ENCODE measurements at regions not wholly inside any gene's neighbourhood (a gene's known extent, or its start where the extent isn't known, plus 50 kb on each side); places are given as distances from the start of the nearest gene placed in this dataset.

DNA sequence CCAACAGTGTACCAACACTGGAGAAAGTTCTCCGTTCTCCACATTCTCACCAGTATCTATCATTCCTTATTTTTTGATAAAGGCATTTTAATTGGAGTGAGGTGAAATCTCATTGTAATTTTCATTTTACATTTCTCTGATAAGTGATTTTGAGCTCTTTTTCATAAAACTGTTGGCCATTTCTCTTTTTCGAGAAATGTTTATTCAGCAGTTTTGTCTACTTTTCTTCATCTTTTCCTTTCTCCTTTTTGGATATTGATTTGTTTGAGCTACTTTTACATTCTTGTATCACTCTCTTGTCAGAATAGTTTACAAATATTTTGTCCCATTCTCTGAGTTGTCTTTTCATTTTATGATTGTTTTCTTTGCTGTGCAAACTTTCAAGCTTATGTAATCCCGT is 555.2 kb downstream of the COL12A1 start:
- no peak overlapping the region for H2AFZ ChIP-seq (ENCODE audit: low read depth, low read length)
- ATAC-seq (ENCODE audit: insufficient read depth, low read depth) = no peak
- TF ChIP-seq CTCF (IDR thresholded peaks at IDR 0.05; ENCODE audit: borderline replicate concordance, extremely low read depth, low read length, poor library complexity, severe bottlenecking) (no peak), EZH2 (IDR thresholded peaks at IDR 0.05; ENCODE audit: borderline replicate concordance, low read depth, low read length, severe bottlenecking) (no peak)
- no peak overlapping the region for H3K4me3 ChIP-seq (ENCODE audit: low read depth in 1 of 2, low read length in 2 of 2)
- H3K79me2 ChIP-seq (ENCODE audit: insufficient read depth, low read length) = no peaks in the 10 kb centered on the region
- H3K36me3 ChIP-seq (ENCODE audit: insufficient read depth, low read length) = no peaks in the 10 kb centered on the region
- no peaks in the 10 kb centered on the region for H4K20me1 ChIP-seq (ENCODE audit: insufficient read depth, low read length)
- no peaks in the 10 kb centered on the region for H3K4me1 ChIP-seq (ENCODE audit: insufficient read depth, low read length)
- no peak overlapping the region for H3K27ac ChIP-seq (ENCODE audit: low read length)
- H3K9ac ChIP-seq (ENCODE audit: low read depth, low read length) = no peak overlapping the region
- no peaks in the 10 kb centered on the region for H3K9me3 ChIP-seq (ENCODE audit: insufficient read depth, low read length, severe bottlenecking)
- no peaks in the 10 kb centered on the region for H3K27me3 ChIP-seq (ENCODE audit: insufficient read depth, low read length, poor library complexity)
- no peak overlapping the region for H3K4me2 ChIP-seq (ENCODE audit: insufficient read depth, low read length)
- no peak for DNase-seq

- TF ChIP-seq CTCF (IDR thresholded peaks at IDR 0.05; ENCODE audit: borderline replicate concordance, extremely low read depth, low read length, poor library complexity, severe bottlenecking) (no peak), EZH2 (IDR thresholded peaks at IDR 0.05; ENCODE audit: borderline replicate concordance, low read depth, low read length, severe bottlenecking) (no peak)
Measured at GRCh38 chr6:74646461-74646860, 559.4 kb downstream of the COL12A1 start.

GRCh38 chr6:74645108-74645849 is 560.6 kb downstream of the COL12A1 start:
- no peak overlapping the region for H2AFZ ChIP-seq (ENCODE audit: low read depth, low read length)
- TF ChIP-seq CTCF (IDR thresholded peaks at IDR 0.05; ENCODE audit: borderline replicate concordance, extremely low read depth, low read length, poor library complexity, severe bottlenecking) (no peak), EZH2 (IDR thresholded peaks at IDR 0.05; ENCODE audit: borderline replicate concordance, low read depth, low read length, severe bottlenecking) (no peak)
- no peaks in the 10 kb centered on the region for H3K9me3 ChIP-seq (ENCODE audit: insufficient read depth, low read length, severe bottlenecking)
- no peak for ATAC-seq (ENCODE audit: insufficient read depth, low read depth)
- H3K4me3 ChIP-seq (ENCODE audit: low read depth in 1 of 2, low read length in 2 of 2) = no peak overlapping the region
- H3K4me1 ChIP-seq (ENCODE audit: insufficient read depth, low read length) = no peaks in the 10 kb centered on the region
- H3K9ac ChIP-seq (ENCODE audit: low read depth, low read length) = no peak overlapping the region
- H4K20me1 ChIP-seq (ENCODE audit: insufficient read depth, low read length) = no peaks in the 10 kb centered on the region
- H3K36me3 ChIP-seq (ENCODE audit: insufficient read depth, low read length) = no peaks in the 10 kb centered on the region
- H3K79me2 ChIP-seq (ENCODE audit: insufficient read depth, low read length) = no peaks in the 10 kb centered on the region
- DNase-seq = no peak
- no peak overlapping the region for H3K4me2 ChIP-seq (ENCODE audit: insufficient read depth, low read length)
- no peak overlapping the region for H3K27ac ChIP-seq (ENCODE audit: low read length)
- H3K27me3 ChIP-seq (ENCODE audit: insufficient read depth, low read length, poor library complexity) = no peaks in the 10 kb centered on the region

More at GRCh38 chr6:74646461-74646860, 559.4 kb downstream of the COL12A1 start:
- Histone ChIP-seq H3K79me2 (ENCODE audit: insufficient read depth, low read length) (no peaks in the 10 kb centered on the region), H3K27me3 (ENCODE audit: insufficient read depth, low read length, poor library complexity) (no peaks in the 10 kb centered on the region), H3K9me3 (ENCODE audit: insufficient read depth, low read length, severe bottlenecking) (no peaks in the 10 kb centered on the region), H3K36me3 (ENCODE audit: insufficient read depth, low read length) (no peaks in the 10 kb centered on the region), H3K9ac (ENCODE audit: low read depth, low read length) (no peak overlapping the region), H3K4me2 (ENCODE audit: insufficient read depth, low read length) (no peak overlapping the region), H3K27ac (ENCODE audit: low read length) (no peak overlapping the region), H3K4me1 (ENCODE audit: insufficient read depth, low read length) (no peaks in the 10 kb centered on the region), H4K20me1 (ENCODE audit: insufficient read depth, low read length) (no peaks in the 10 kb centered on the region), H3K4me3 (ENCODE audit: low read depth in 1 of 2, low read length in 2 of 2) (no peak overlapping the region), H2AFZ (ENCODE audit: low read depth, low read length) (no peak overlapping the region)
- ATAC-seq (ENCODE audit: insufficient read depth, low read depth) = no peak
- DNase-seq = no peak
